GM19351 (cell line): ENCODE measurements at regions not wholly inside any gene's neighbourhood (a gene's known extent, or its start where the extent isn't known, plus 50 kb on each side); places are given as distances from the start of the nearest gene placed in this dataset.
"Not testable (repeated sequence)": the region's sequence is repeated elsewhere in the genome, so short reads cannot be mapped to it uniquely, and the experiment has no call there.

Experiments
- ATAC-seq: cut with Tn5 transposase; IDR thresholded peaks from one replicate; pipeline ENCODE4 v1.9.1; 2021; ENCODE audit warnings: mild to moderate bottlenecking, moderate library complexity; ENCODE audit not compliant: unreplicated experiment

DNA sequence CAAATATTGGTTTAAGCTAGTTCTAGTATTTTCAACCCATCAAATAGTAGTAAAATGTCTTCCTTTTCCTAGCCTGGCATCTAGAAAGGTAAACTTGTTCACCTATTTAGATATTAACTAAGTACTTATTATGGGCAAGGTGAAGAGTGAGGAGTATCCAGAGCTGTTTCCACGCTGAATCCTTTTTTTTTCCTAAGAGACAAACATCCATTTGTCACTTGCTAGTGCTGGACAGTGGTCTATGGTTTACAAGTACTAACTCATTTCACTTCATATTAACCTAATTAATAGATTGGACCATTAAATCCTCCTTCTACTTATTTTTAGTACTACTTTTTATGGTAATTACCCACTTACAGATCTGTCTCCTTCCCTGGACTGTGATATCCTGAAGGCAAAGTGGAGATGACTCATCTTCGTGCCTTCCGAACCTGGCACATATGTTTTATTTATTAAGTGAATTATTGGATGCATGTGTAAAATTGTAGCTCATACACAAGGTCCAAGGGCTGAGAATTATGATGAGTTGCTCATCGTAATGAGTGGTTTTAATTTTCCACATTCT, 159.6 kb upstream of the IGFBP3 start:
- no peak for ATAC-seq

DNA sequence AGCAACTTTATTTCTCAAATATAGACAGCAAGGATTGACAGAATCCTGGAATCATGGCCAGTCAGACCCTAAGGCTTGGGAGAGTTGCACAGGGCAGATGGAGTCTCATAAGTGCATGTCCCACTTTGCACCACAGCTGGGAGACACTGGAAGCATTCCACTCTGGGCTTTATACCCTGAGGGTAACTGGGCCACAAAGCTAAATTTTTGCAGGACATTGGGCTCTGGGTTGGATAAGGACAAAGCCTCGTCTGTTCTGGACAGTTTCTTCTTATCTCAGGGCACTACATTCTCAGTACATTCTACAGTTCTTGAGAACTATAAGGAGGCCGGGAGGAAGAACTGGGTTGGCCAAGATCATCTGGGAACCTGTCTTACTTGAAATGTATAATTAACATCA, 158.3 kb upstream of the IGFBP3 start:
- ATAC-seq = no peak

GRCh38 chr7:46076527-46076926, 155.5 kb upstream of the IGFBP3 start:
- ATAC-seq = no peak

GRCh38 chr7:46072722-46073121, 151.7 kb upstream of the IGFBP3 start:
- ATAC-seq = no peak

DNA sequence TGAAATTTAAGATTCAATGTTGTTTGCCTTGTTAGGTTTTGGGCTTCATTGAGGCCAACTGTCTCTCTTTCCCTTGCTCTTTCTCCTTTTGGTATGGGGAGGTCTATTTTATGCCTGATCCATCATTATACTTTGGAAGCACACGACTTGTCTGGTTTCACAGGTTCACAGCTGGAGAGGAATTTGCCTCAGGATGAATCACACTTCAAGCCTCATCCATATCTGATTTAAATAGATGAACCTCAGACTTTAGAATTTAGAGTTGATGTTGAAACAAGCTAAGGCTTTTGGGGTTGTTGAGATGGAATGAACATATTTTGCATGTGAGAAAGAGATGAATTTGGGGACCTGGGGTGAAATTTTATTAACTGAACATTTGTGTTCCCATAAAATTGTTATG, 150.5 kb upstream of the IGFBP3 start:
- no peak for ATAC-seq

DNA sequence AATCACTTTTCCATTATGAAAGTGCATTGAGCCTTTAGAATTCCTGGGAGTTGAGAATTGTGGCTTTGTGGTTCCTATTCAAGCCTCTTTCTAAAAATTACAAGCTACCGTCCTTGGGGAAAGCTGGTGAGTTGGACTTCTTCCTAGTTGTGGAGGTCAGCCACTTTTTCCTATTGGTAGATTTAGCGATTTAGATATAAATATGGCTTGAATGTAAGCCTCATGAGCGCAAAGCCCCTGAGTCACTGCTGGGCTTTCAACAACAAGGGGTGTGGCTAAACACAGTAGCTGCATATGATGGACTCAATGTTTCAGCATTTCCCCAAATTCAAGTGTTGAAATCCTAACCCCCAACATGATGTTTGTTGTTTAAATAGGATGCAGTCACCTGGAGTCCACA, 150.0 kb upstream of the IGFBP3 start:
- ATAC-seq = no peak

DNA sequence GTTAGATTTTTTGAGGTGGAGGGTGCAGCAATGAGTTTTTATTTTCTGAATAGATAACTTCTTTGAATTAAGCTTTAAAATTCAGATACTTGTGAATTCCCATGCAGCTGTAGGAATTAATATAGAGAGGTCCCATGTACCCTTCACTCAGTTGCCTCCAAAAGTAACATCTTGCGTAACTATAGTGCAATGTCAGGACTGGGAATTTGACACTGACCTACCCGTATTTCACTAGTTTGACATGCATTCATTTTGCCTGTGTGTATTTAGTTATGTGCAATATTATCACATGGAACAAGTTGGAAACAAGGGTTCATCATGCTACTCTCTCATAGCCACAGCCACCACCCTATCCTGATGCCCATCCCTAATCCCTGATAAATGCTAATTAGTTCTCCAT, 147.1 kb upstream of the IGFBP3 start:
- ATAC-seq = no peak

GRCh38 chr7:46059308-46060020, 138.4 kb upstream of the IGFBP3 start:
- ATAC-seq = no peak

GRCh38 chr7:46058086-46058823, 137.2 kb upstream of the IGFBP3 start:
- ATAC-seq = no peak

GRCh38 chr7:46054915-46055314, 133.8 kb upstream of the IGFBP3 start:
- ATAC-seq = no peak

DNA sequence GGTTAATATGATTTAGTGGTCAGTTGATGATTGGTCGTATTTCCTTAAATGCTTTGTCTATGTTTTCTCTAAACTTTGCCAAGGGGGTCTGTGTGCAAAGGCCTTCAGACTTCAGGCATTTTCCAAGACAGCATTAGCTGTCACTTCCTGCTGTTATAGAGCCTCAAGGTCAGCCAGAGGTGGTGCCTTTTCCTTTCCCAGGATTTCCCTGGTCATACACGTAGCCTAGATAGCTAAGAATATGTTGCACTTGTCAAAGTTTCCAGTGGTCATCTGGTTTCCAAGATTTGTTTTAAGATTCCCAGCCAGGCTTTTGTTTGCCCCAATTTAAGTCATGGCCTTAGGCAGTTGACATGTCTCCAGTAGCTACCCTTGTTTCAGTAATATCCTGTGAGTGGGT, 133.2 kb upstream of the IGFBP3 start:
- ATAC-seq = no peak

GRCh38 chr7:46047581-46047980, 126.5 kb upstream of the IGFBP3 start:
- no peak for ATAC-seq

DNA sequence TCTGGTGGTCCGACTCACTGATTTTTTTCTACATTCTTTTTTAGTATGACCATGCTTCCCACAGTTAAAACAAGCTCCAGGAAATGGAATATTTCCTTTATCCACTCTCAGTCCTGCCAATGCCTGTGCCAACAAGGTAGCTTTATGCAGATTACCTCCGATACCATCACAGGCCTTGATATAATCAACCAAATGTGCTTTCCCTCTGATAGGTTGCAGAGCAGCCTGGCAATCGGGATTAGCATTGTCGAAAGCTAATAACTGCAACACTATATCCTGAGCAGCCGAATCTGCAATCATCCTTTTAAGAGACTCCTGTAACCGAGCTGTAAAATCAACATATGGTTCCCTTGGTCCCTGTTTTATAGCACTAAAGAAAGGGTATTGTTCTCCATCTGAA, 122.3 kb upstream of the IGFBP3 start:
- ATAC-seq = not testable (repeated sequence)

DNA sequence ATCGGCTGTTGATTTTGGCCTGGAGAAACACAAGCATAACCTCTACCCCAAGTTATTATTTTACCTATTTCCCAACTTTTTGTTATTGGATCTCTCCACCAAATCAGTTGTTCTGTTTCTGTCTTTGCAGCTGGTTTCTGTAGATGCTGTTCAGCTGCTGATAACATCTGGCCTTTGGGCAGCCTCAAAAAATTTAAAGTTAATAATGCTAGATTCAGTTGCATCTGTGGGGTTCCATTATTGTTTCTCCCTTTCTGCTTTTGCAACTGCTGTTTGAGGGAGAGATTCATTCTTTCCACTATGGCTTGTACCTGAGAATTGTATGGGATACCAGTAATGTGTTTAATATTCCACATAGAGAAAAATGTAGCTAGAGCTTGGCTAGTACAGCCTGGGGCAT, 118.7 kb upstream of the IGFBP3 start:
- ATAC-seq = not testable (repeated sequence)

GRCh38 chr7:46035166-46035565, 114.1 kb upstream of the IGFBP3 start:
- no peak for ATAC-seq

GRCh38 chr7:46034056-46034768, 113.1 kb upstream of the IGFBP3 start:
- ATAC-seq = no peak

DNA sequence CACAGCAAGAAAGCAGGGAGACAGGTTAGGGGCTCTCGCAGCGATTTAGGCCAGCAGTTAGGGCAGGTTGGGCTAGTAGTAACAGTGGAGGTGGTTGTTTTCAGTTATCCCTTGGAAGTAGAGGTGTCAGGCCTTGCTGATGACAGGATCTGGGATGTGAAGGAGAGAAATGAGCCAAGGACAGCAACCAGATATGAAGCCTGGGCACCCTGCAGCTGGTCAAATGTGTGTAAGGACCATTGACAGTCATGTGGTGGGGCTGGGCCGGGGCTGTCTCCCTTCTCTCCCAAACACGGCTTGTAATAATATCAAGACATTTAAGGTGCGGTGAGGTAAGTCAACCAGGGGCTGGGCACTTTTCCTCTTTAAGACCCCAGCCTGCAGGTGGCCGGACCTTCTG, 112.5 kb upstream of the IGFBP3 start:
- ATAC-seq = no peak

DNA sequence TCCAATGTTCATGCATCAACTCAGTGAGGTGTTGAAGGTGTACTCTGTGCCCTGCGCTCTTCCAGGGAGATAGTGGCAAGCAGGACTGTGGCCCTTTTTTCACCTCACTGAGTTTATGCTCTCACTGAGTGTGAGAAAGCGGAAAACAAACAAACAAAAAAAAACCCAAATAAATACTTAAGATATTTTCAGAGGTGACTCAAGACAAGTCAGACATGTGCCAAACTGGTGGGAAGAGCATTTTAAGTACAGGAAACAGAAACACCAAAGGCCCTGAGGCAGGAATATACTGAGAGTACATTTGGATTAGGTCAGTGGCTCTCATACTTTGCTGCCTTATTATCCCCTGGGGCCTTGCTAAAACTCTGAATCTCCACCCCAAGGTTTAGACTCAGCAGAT, 111.9 kb upstream of the IGFBP3 start:
- no peak for ATAC-seq

- no peak for ATAC-seq
Observed at GRCh38 chr7:46032353-46032752, 111.3 kb upstream of the IGFBP3 start.

DNA sequence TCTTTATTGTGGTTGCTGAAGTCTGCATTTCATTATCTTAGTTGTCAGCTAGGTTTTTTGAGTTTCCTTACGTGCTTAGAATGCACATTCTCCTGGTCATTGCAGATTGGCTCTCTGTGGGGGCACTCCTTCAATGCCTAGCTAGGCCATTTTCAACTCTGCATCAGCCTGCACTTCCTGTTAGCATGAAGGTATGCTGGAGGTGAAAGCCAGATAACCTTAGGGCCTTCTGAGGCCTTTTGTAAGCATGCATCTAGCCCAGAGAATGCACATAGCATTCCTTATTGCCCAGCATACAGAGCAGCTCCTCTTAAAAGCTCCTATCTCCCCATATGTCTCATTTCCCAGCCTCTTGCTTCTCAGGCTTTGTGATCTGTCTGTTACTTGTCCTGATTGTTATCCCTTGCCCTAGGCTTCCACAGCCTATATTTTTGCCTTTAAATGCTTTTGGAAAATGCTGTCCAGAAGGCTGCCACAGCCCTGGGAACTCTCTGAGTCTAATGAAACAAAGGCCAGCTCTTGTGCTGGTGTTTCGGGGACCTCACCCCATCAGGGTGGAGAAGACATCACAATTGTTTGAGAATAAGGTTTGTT, 108.1 kb upstream of the IGFBP3 start:
- ATAC-seq = no peak

- ATAC-seq = no peak
Observed at GRCh38 chr7:46028246-46028645, 107.2 kb upstream of the IGFBP3 start.
